ENCODE measurements at regions not wholly inside any gene's neighbourhood (a gene's known extent, or its start where the extent isn't known, plus 50 kb on each side); places are given as distances from the start of the nearest gene placed in this dataset.

- no peak for TF ChIP-seq CTCF (conservative IDR thresholded peaks at IDR 0.05; ENCODE audit: low read depth, low read length)
- no peak for DNase-seq (ENCODE audit: low read depth)
Observed at GRCh38 chr11:42255906-42256305, 796.5 kb upstream of the LRRC4C start.

GRCh38 chr11:42257534-42257933 is 798.1 kb upstream of the LRRC4C start:
- no peak for DNase-seq (ENCODE audit: low read depth)
- no peak overlapping the region for H3K4me3 ChIP-seq (ENCODE audit: low read depth, low read length)
- no peak for TF ChIP-seq CTCF (conservative IDR thresholded peaks at IDR 0.05; ENCODE audit: low read depth, low read length)

More at GRCh38 chr11:42255906-42256305, 796.5 kb upstream of the LRRC4C start:
- H3K4me3 ChIP-seq (ENCODE audit: low read depth, low read length) = no peak overlapping the region

GRCh38 chr11:42265072-42265471 is 805.6 kb upstream of the LRRC4C start:
- no peak overlapping the region for H3K4me3 ChIP-seq (ENCODE audit: low read depth, low read length)
- TF ChIP-seq CTCF (conservative IDR thresholded peaks at IDR 0.05; ENCODE audit: low read depth, low read length) = no peak
- DNase-seq (ENCODE audit: low read depth) = no peak

GRCh38 chr11:42271306-42271705 is 811.9 kb upstream of the LRRC4C start:
- DNase-seq (ENCODE audit: low read depth) = no peak
- TF ChIP-seq CTCF (conservative IDR thresholded peaks at IDR 0.05; ENCODE audit: low read depth, low read length) = no peak
- H3K4me3 ChIP-seq (ENCODE audit: low read depth, low read length) = no peak overlapping the region

GRCh38 chr11:42273977-42274376 is 814.5 kb upstream of the LRRC4C start:
- TF ChIP-seq CTCF (conservative IDR thresholded peaks at IDR 0.05; ENCODE audit: low read depth, low read length) = no peak
- DNase-seq (ENCODE audit: low read depth) = no peak
- H3K4me3 ChIP-seq (ENCODE audit: low read depth, low read length) = no peak overlapping the region

GRCh38 chr11:42296910-42297309 is 837.5 kb upstream of the LRRC4C start:
- TF ChIP-seq CTCF (conservative IDR thresholded peaks at IDR 0.05; ENCODE audit: low read depth, low read length) = no peak
- no peak for DNase-seq (ENCODE audit: low read depth)
- H3K4me3 ChIP-seq (ENCODE audit: low read depth, low read length) = no peak overlapping the region

- no peak for DNase-seq (ENCODE audit: low read depth)
- no peak overlapping the region for H3K4me3 ChIP-seq (ENCODE audit: low read depth, low read length)
- no peak for TF ChIP-seq CTCF (conservative IDR thresholded peaks at IDR 0.05; ENCODE audit: low read depth, low read length)
Observed at GRCh38 chr11:42299780-42300179, 840.3 kb upstream of the LRRC4C start.
